Fibroblast of the aortic adventitia (primary cell): ENCODE measurements at regions not wholly inside any gene's neighbourhood (a gene's known extent, or its start where the extent isn't known, plus 50 kb on each side); places are given as distances from the start of the nearest gene placed in this dataset.

Experiments
- DNase-seq: peaks from one replicate; pipeline ENCODE4 v3.0.0-alpha.2; 2010; ENCODE audit warnings: low read depth
- H3K4me3 ChIP-seq: 2 replicates; pipeline ENCODE4 v1.5.1; 2011; ENCODE audit warnings: low read depth, mild to moderate bottlenecking, control low read depth, low read length, moderate library complexity
- CTCF ChIP-seq: IDR thresholded peaks from 2 replicates; pipeline ENCODE4 v1.5.1; 2011; ENCODE audit warnings: mild to moderate bottlenecking, low read length, control low read depth, inconsistent platforms; ENCODE audit not compliant: insufficient read depth

DNA sequence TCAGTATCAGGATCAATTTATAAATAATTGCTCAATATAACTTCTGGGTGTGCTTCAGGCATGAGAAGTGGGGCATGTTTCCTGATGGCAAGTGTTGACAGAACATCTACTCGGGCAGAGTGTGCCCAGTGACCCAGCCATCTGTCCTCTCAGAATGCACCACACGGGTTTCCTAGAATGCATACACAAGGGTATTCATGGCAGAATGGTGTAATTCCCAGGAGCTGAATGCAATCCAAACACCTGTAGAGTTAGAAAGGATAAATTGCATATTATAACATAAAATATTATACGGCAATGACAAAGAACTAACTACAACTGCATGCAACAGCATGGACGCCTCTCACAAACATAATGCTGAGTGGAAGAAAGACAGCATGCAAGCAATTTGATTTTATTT lies 391.9 kb downstream of the SIPA1L2 start:
- no peak for DNase-seq
- no peak overlapping the region for H3K4me3 ChIP-seq
- no peak for TF ChIP-seq CTCF

GRCh38 chr1:232227306-232227705 lies 402.6 kb downstream of the SIPA1L2 start:
- H3K4me3 ChIP-seq: no peak overlapping the region
- no peak for DNase-seq
- no peak for TF ChIP-seq CTCF

GRCh38 chr1:232226197-232226712 lies 403.7 kb downstream of the SIPA1L2 start:
- peak; percentile 15 for DNase-seq
- no peak overlapping the region for H3K4me3 ChIP-seq
- TF ChIP-seq CTCF: no peak

- no peak for TF ChIP-seq CTCF
- H3K4me3 ChIP-seq: no peak overlapping the region
- DNase-seq: no peak
Measured at GRCh38 chr1:232225336-232226131, 404.4 kb downstream of the SIPA1L2 start.

- no peak overlapping the region for H3K4me3 ChIP-seq
- TF ChIP-seq CTCF: no peak
- no peak for DNase-seq
Measured at GRCh38 chr1:232223887-232224286, 406.0 kb downstream of the SIPA1L2 start.

- H3K4me3 ChIP-seq: no peak overlapping the region
- DNase-seq: no peak
- no peak for TF ChIP-seq CTCF
Measured at GRCh38 chr1:232223183-232223708, 406.7 kb downstream of the SIPA1L2 start.
